Endothelial cell (in vitro differentiated cells): ENCODE measurements at regions not wholly inside any gene's neighbourhood (a gene's known extent, or its start where the extent isn't known, plus 50 kb on each side); places are given as distances from the start of the nearest gene placed in this dataset.

Experiments
- DNase-seq: peaks from one replicate; pipeline ENCODE4 v3.0.0; 2021; ENCODE audit warnings: low spot score
- H3K27ac Mint-ChIP-seq: one replicate; pipeline ENCODE4 v1.8.0; 2021; ENCODE audit warnings: mixed read lengths, inconsistent platforms; ENCODE audit not compliant: unreplicated experiment
- H3K27me3 Mint-ChIP-seq: one replicate; pipeline ENCODE4 v1.8.0; 2021; ENCODE audit warnings: mild to moderate bottlenecking, moderate library complexity, mixed read lengths, inconsistent platforms; ENCODE audit not compliant: unreplicated experiment
- H3K36me3 Mint-ChIP-seq: one replicate; pipeline ENCODE4 v1.8.0; 2021; ENCODE audit warnings: mild to moderate bottlenecking, low read depth, mixed read lengths, inconsistent platforms; ENCODE audit not compliant: unreplicated experiment
- H3K4me1 Mint-ChIP-seq: one replicate; pipeline ENCODE4 v1.8.0; 2021; ENCODE audit warnings: mild to moderate bottlenecking, mixed read lengths, inconsistent platforms; ENCODE audit not compliant: unreplicated experiment
- H3K4me3 Mint-ChIP-seq: one replicate; pipeline ENCODE4 v1.8.0; 2021; ENCODE audit warnings: mild to moderate bottlenecking, mixed read lengths, inconsistent platforms; ENCODE audit not compliant: unreplicated experiment
- H3K9me3 Mint-ChIP-seq: one replicate; pipeline ENCODE4 v1.8.0; 2021; ENCODE audit warnings: mixed read lengths, inconsistent platforms; ENCODE audit not compliant: unreplicated experiment
- TF ChIP-seq, protein P1 (sequence below): fragments of 200-600 bp; sonication (generic); IDR thresholded peaks from one replicate; pipeline ENCODE4 v1.5.0; 2021; ENCODE audit warnings: antibody characterized with exemption; ENCODE audit not compliant: unreplicated experiment

GRCh38 chr1:82491301-82492048 lies 690.7 kb downstream of the ADGRL2 start:
- TF ChIP-seq, protein P1, sequence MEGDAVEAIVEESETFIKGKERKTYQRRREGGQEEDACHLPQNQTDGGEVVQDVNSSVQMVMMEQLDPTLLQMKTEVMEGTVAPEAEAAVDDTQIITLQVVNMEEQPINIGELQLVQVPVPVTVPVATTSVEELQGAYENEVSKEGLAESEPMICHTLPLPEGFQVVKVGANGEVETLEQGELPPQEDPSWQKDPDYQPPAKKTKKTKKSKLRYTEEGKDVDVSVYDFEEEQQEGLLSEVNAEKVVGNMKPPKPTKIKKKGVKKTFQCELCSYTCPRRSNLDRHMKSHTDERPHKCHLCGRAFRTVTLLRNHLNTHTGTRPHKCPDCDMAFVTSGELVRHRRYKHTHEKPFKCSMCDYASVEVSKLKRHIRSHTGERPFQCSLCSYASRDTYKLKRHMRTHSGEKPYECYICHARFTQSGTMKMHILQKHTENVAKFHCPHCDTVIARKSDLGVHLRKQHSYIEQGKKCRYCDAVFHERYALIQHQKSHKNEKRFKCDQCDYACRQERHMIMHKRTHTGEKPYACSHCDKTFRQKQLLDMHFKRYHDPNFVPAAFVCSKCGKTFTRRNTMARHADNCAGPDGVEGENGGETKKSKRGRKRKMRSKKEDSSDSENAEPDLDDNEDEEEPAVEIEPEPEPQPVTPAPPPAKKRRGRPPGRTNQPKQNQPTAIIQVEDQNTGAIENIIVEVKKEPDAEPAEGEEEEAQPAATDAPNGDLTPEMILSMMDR, result no peak
- H3K36me3 Mint-ChIP-seq, result peaks cover 7% of the 10 kb centered on the region
- H3K4me1 Mint-ChIP-seq, result no peaks in the 10 kb centered on the region
- peaks cover 6% of the 10 kb centered on the region for H3K9me3 Mint-ChIP-seq
- no peak overlapping the region for H3K27ac Mint-ChIP-seq
- no peak overlapping the region for H3K4me3 Mint-ChIP-seq
- DNase-seq, result no peak
- peaks cover 2% of the 10 kb centered on the region for H3K27me3 Mint-ChIP-seq

GRCh38 chr1:82487778-82488177 lies 687.0 kb downstream of the ADGRL2 start:
- Mint-ChIP-seq H3K4me3 (no peak overlapping the region), H3K27ac (no peak overlapping the region), H3K9me3 (no peaks in the 10 kb centered on the region), H3K4me1 (peaks cover 9% of the 10 kb centered on the region), H3K27me3 (no peaks in the 10 kb centered on the region), H3K36me3 (no peaks in the 10 kb centered on the region)
- no peak for DNase-seq
- TF ChIP-seq, protein P1, result no peak

- Mint-ChIP-seq H3K27ac (no peak overlapping the region), H3K36me3 (no peaks in the 10 kb centered on the region), H3K9me3 (no peaks in the 10 kb centered on the region), H3K4me3 (no peak overlapping the region), H3K4me1 (peaks cover 9% of the 10 kb centered on the region), H3K27me3 (no peaks in the 10 kb centered on the region)
- TF ChIP-seq, protein P1, result no peak
- DNase-seq, result no peak
Observed at GRCh38 chr1:82486969-82487368, 686.2 kb downstream of the ADGRL2 start.

GRCh38 chr1:82486468-82486867 lies 685.7 kb downstream of the ADGRL2 start:
- H3K36me3 Mint-ChIP-seq, result no peaks in the 10 kb centered on the region
- TF ChIP-seq, protein P1, result no peak
- no peaks in the 10 kb centered on the region for H3K9me3 Mint-ChIP-seq
- no peaks in the 10 kb centered on the region for H3K27me3 Mint-ChIP-seq
- no peak overlapping the region for H3K4me3 Mint-ChIP-seq
- peaks cover 9% of the 10 kb centered on the region for H3K4me1 Mint-ChIP-seq
- DNase-seq, result no peak
- H3K27ac Mint-ChIP-seq, result no peak overlapping the region

GRCh38 chr1:82485591-82486369 lies 685.0 kb downstream of the ADGRL2 start:
- Mint-ChIP-seq H3K9me3 (no peaks in the 10 kb centered on the region), H3K4me1 (peaks cover 9% of the 10 kb centered on the region), H3K27me3 (no peaks in the 10 kb centered on the region), H3K4me3 (no peak overlapping the region), H3K36me3 (no peaks in the 10 kb centered on the region), H3K27ac (no peak overlapping the region)
- DNase-seq, result no peak
- TF ChIP-seq, protein P1, result no peak
